Lower lobe of right lung (tissue), 2 donors: ENCODE measurements at regions not wholly inside any gene's neighbourhood (a gene's known extent, or its start where the extent isn't known, plus 50 kb on each side); places are given as distances from the start of the nearest gene placed in this dataset.
"Not testable (repeated sequence)": the region's sequence is repeated elsewhere in the genome, so short reads cannot be mapped to it uniquely, and the experiment has no call there.

Experiments used
- ATAC-seq, 2 donors: fragments of 200-7000 bp; cut with Tn5 transposase; one replicate each; pipeline ENCODE4 v1.9.1; 2020 to 2022; ENCODE audit warnings: mild to moderate bottlenecking in 2 of 2, moderate library complexity in 2 of 2
- DNase-seq: peaks from one replicate; pipeline ENCODE4 v3.0.0-alpha.2; 2020
- H3K27ac ChIP-seq: fragments of 200-600 bp; one replicate; pipeline ENCODE4 v1.8.0; 2022
- H3K27me3 ChIP-seq: fragments of 200-600 bp; one replicate; pipeline ENCODE4 v1.8.0; 2022; ENCODE audit warnings: low read depth
- H3K36me3 ChIP-seq: fragments of 200-600 bp; one replicate; pipeline ENCODE4 v1.8.0; 2022; ENCODE audit warnings: mild to moderate bottlenecking
- H3K4me1 ChIP-seq: fragments of 200-600 bp; one replicate; pipeline ENCODE4 v1.8.0; 2022
- H3K4me3 ChIP-seq: fragments of 200-600 bp; one replicate; pipeline ENCODE4 v1.8.0; 2022; ENCODE audit warnings: mild to moderate bottlenecking
- H3K9me3 ChIP-seq: fragments of 200-600 bp; one replicate; pipeline ENCODE4 v1.8.0; 2022
- intact Hi-C: fragments of 100-400 bp; cut with DNase I; formaldehyde crosslinking; loops from one replicate; pipeline ENCODE4 v1.11.0; 2022
- TF ChIP-seq, protein P1 (sequence below): fragments of 200-600 bp; IDR thresholded peaks from one replicate; pipeline ENCODE4 v1.8.0; 2022; ENCODE audit warnings: antibody characterized with exemption, mild to moderate bottlenecking
- donor health status: DM: no; HTN: yes; CAD: no; lungs with severe emphysema.

DNA sequence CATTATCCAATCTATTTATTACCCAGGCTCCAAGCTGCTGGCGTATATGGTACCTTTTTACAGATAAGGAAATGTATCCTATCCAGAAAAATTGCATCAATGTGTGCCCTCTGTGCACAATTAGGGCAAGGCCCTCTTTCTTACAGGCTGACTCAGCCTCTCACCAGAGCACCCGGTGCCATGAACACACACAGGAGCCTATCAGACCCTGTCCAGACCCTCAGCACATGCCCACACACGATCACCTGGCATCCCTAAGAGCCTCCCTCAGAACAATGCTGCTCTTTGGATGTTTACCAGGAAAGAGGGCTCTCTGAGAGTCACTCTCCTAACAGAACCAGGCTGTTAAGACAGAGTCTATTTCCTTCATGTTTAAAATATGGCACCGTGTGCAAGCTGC lies 460.0 kb upstream of the TBL1XR1 start:
- intact Hi-C loops, result no loop called here
- Histone ChIP-seq H3K4me3 (no peak overlapping the region), H3K27me3 (no peaks in the 10 kb centered on the region), H3K9me3 (no peaks in the 10 kb centered on the region), H3K36me3 (no peaks in the 10 kb centered on the region), H3K27ac (no peak overlapping the region), H3K4me1 (peaks cover 9% of the 10 kb centered on the region)
- no peak for DNase-seq
- ATAC-seq, result peak; percentile 48 to 54
- TF ChIP-seq, protein P1, sequence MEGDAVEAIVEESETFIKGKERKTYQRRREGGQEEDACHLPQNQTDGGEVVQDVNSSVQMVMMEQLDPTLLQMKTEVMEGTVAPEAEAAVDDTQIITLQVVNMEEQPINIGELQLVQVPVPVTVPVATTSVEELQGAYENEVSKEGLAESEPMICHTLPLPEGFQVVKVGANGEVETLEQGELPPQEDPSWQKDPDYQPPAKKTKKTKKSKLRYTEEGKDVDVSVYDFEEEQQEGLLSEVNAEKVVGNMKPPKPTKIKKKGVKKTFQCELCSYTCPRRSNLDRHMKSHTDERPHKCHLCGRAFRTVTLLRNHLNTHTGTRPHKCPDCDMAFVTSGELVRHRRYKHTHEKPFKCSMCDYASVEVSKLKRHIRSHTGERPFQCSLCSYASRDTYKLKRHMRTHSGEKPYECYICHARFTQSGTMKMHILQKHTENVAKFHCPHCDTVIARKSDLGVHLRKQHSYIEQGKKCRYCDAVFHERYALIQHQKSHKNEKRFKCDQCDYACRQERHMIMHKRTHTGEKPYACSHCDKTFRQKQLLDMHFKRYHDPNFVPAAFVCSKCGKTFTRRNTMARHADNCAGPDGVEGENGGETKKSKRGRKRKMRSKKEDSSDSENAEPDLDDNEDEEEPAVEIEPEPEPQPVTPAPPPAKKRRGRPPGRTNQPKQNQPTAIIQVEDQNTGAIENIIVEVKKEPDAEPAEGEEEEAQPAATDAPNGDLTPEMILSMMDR, result no peak

DNA sequence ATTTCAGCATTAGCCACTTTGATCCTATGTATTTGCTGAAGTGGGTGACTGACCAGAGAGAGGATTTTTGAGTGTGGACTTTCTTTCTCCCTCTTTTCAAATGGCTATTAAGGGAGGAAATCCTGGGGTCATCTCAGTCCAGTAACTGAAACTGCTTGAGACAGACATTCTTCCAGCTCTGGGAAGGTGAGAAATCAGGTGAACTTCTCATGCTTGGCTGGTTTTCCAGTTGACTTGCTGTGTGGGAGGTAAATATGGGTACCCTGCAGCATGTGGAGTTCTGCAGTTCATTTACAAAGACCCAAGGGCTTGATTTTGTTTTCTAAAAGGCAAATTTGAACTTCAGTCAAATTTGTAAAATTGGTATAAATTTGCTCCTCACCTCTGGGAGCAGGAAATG lies 461.1 kb upstream of the TBL1XR1 start:
- no peaks in the 10 kb centered on the region for H3K36me3 ChIP-seq
- intact Hi-C loops, result no loop called here
- no peaks in the 10 kb centered on the region for H3K4me1 ChIP-seq
- TF ChIP-seq, protein P1, result no peak
- no peak overlapping the region for H3K4me3 ChIP-seq
- no peaks in the 10 kb centered on the region for H3K27me3 ChIP-seq
- DNase-seq (no peak), ATAC-seq (no peak)
- H3K27ac ChIP-seq, result no peak overlapping the region
- H3K9me3 ChIP-seq, result no peaks in the 10 kb centered on the region

DNA sequence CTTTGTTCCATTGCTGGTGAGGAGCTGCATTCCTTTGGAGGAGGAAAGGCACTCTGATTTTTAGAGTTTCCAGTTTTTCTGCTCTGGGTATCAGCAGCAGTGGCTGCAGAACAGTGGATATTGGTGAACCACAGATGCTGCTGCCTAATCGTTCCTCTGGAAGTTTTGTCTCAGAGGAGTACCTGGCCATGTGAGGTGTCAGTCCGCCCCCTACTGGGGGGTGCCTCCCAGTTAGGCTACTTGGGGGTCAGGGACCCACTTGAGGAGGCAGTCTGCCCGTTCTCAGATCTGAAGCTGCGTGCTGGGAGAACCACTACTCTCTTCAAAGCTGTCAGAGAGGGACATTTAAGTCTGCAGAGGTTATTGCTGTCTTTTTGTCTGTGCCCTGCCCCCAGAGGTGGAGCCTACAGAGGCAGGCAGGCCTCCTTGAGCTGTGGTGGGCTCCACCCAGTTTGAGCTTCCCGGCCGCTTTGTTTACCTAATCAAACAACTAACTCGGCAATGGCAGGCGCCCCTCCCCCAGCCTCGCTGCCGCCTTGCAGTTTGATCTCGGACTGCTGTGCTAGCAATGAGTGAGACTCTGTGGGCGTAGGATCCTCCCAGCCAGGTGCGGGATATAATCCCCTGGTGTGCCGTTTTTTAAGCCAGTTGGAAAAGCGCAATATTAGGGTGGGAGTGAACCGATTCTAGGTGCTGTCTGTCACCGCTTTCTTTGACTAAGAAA lies 467.3 kb upstream of the TBL1XR1 start:
- intact Hi-C loops, H3K9me3 ChIP-seq, H3K36me3 ChIP-seq, DNase-seq, H3K27me3 ChIP-seq, H3K4me1 ChIP-seq, H3K4me3 ChIP-seq, ATAC-seq: not testable (repeated sequence)
- TF ChIP-seq, protein P1, result peak; percentile 19
- H3K27ac ChIP-seq, result peak overlapping the region; percentile 20

DNA sequence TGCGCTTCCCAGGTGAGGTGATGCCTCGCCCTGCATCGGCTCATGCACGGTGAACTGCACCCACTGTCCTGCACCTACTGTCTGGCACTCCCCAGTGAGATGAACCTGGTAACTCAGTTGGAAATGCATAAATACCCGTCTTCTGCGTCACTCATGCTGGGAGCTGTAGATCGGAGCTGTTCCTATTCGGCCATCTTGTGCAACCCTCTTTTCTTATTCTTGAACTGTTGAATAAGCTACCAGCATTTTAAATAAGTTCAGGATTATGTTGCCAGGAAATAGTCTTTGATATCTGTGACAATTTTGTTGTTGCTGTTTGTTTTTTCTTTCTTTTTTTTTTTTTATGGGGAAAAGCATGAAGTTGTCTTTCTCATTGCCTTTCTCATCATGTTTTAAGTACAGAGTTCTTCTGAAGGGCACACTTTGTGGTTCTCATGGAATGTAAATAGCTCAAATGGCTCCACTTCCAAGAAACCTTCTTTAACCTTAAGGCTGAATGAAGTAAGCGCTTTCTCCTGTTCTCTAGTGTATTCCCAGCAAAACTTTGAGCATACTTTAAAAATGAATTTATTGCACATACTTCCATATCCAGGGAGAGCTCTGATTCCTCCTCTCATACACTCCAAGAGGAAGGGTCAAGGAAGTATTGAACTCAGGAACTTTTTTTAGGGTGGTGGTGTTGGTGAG lies 468.0 kb upstream of the TBL1XR1 start:
- H3K36me3 ChIP-seq, result no peaks in the 10 kb centered on the region
- intact Hi-C loops, result no loop called here
- H3K27me3 ChIP-seq, result no peaks in the 10 kb centered on the region
- TF ChIP-seq, protein P1, result no peak
- DNase-seq (no peak), ATAC-seq (peak; percentile 87 to 99)
- no peaks in the 10 kb centered on the region for H3K9me3 ChIP-seq
- no peaks in the 10 kb centered on the region for H3K4me1 ChIP-seq
- H3K4me3 ChIP-seq, result no peak overlapping the region
- peak overlapping the region; percentile 20 for H3K27ac ChIP-seq

DNA sequence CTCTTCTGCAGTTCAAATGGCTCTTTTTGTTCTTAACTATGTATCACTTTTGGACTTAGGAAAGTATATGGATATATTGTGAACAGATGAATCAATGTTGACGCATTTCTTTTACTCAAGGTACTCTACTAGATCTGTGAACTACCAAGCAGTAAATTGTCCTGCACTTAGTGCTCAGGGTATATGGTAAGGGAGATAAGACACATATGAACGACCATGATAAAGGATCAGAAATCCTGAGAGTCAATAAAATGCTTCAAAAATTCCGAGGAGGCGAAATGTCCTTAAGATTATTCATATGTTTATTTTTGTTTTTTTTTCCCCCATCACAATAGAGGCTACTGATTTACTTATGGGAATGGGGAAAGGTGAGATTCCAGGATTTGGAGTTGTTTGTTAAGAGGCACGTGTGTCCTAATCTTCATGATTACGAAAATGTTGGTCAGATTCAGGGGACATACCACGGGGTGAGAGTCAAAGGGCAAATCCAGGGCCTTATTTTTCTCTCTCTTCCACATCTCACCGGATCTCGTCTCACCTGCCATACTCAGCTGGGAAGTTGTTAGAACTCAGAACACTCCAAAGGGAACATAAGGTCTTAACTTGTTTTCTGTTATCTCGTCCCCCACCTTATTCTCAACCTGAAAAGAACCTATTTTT lies 475.1 kb upstream of the TBL1XR1 start:
- intact Hi-C loops, result no loop called here

More for the DNA sequence above, 475.1 kb upstream of the TBL1XR1 start:
- TF ChIP-seq, protein P1, result no peak
- Histone ChIP-seq H3K4me3 (no peak overlapping the region), H3K9me3 (no peaks in the 10 kb centered on the region), H3K27me3 (no peaks in the 10 kb centered on the region), H3K4me1 (peaks cover 19% of the 10 kb centered on the region), H3K36me3 (no peaks in the 10 kb centered on the region), H3K27ac (no peak overlapping the region)
- no peak for DNase-seq
- no peak for ATAC-seq
